Chondrocyte (in vitro differentiated cells): ENCODE measurements at regions not wholly inside any gene's neighbourhood (a gene's known extent, or its start where the extent isn't known, plus 50 kb on each side); places are given as distances from the start of the nearest gene placed in this dataset.

Source experiments
- DNase-seq: peaks from one replicate; pipeline ENCODE4 v3.0.0; 2021; ENCODE audit warnings: mixed read lengths, low spot score
- H3K27ac Mint-ChIP-seq: one replicate; pipeline ENCODE4 v1.8.0; 2021; ENCODE audit warnings: mild to moderate bottlenecking, moderate library complexity, mixed read lengths; ENCODE audit not compliant: unreplicated experiment
- H3K27me3 Mint-ChIP-seq: 2 replicates; pipeline ENCODE4 v1.8.0; 2021; ENCODE audit warnings: low read depth, mixed read lengths
- H3K36me3 Mint-ChIP-seq: 2 replicates; pipeline ENCODE4 v1.8.0; 2021; ENCODE audit warnings: low read depth, mixed read lengths
- H3K4me1 Mint-ChIP-seq: 2 replicates; pipeline ENCODE4 v1.8.0; 2021; ENCODE audit warnings: low read depth, mild to moderate bottlenecking, mixed read lengths
- H3K4me3 Mint-ChIP-seq: one replicate; pipeline ENCODE4 v1.8.0; 2021; ENCODE audit warnings: mild to moderate bottlenecking, moderate library complexity, mixed read lengths; ENCODE audit not compliant: unreplicated experiment
- H3K9me3 Mint-ChIP-seq: 2 replicates; pipeline ENCODE4 v1.8.0; 2021; ENCODE audit warnings: low read depth, mixed read lengths
- TF ChIP-seq, protein P1 (sequence below): fragments of 200-600 bp; sonication (generic); IDR thresholded peaks from 2 replicates; pipeline ENCODE4 v1.5.0; 2021; ENCODE audit warnings: antibody characterized with exemption, mild to moderate bottlenecking, moderate library complexity

DNA sequence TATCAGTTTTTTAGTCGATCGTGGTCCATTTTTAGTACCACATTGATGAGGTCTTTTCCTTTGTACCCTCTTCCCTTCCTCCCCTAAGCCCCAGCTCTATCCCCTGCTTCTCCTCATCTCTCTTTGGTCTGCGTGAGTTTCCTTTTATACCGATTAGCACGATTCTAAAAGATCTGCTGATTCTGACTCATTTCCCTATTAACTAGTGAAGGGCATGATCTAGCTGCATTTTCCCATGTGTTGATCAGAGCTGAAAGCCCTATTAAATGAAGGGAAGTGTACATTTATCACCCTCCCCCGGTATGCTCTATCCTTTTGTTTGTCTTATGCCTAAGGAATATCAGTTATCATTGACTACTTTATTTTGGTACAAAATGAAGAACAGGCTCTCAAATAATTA is 181.7 kb upstream of the NPY2R start:
- H3K27me3 Mint-ChIP-seq: peaks cover 13% of the 10 kb centered on the region
- H3K4me1 Mint-ChIP-seq: no peaks in the 10 kb centered on the region
- no peak overlapping the region for H3K4me3 Mint-ChIP-seq
- H3K9me3 Mint-ChIP-seq: peaks cover under 1% of the 10 kb centered on the region
- no peak overlapping the region for H3K27ac Mint-ChIP-seq
- DNase-seq: no peak
- TF ChIP-seq, protein P1, sequence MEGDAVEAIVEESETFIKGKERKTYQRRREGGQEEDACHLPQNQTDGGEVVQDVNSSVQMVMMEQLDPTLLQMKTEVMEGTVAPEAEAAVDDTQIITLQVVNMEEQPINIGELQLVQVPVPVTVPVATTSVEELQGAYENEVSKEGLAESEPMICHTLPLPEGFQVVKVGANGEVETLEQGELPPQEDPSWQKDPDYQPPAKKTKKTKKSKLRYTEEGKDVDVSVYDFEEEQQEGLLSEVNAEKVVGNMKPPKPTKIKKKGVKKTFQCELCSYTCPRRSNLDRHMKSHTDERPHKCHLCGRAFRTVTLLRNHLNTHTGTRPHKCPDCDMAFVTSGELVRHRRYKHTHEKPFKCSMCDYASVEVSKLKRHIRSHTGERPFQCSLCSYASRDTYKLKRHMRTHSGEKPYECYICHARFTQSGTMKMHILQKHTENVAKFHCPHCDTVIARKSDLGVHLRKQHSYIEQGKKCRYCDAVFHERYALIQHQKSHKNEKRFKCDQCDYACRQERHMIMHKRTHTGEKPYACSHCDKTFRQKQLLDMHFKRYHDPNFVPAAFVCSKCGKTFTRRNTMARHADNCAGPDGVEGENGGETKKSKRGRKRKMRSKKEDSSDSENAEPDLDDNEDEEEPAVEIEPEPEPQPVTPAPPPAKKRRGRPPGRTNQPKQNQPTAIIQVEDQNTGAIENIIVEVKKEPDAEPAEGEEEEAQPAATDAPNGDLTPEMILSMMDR: no peak
- no peaks in the 10 kb centered on the region for H3K36me3 Mint-ChIP-seq

DNA sequence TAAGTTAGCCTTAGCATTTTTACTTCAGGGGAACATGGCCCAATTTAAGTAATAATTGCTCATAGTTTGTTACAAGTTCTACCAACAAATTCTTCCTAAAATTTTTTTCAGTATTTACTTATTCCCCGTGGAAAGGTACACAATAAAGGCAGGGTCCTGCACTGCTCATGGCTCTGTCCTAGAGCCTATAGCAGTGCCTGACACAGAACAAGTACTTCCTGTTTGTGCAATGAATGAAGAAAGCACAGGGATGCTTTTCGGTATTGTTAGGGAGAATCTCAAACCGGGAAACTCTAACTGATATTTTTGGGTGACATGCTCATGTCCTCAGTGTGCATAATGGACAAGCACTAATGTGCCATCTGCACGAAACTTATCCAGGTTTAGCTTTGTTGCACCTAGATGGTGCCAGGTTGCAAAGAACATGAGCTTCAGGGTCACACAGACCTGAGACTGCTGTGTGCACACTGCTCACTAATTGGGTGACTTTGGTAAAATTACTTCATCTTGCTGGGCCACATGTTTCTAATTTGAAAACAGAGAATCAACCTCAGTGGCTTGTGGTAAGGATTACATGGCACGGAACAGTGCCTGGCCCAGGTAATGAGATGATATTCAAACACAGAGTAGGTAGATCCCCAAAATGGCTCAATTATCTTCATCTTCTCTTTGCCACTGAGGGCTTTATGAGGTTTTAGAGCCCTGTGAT is 175.8 kb upstream of the NPY2R start:
- peaks cover 8% of the 10 kb centered on the region for H3K9me3 Mint-ChIP-seq
- no peaks in the 10 kb centered on the region for H3K4me1 Mint-ChIP-seq
- no peak for DNase-seq
- H3K36me3 Mint-ChIP-seq: no peaks in the 10 kb centered on the region
- peaks cover 8% of the 10 kb centered on the region for H3K27me3 Mint-ChIP-seq
- TF ChIP-seq, protein P1: no peak
- no peak overlapping the region for H3K27ac Mint-ChIP-seq
- no peak overlapping the region for H3K4me3 Mint-ChIP-seq

DNA sequence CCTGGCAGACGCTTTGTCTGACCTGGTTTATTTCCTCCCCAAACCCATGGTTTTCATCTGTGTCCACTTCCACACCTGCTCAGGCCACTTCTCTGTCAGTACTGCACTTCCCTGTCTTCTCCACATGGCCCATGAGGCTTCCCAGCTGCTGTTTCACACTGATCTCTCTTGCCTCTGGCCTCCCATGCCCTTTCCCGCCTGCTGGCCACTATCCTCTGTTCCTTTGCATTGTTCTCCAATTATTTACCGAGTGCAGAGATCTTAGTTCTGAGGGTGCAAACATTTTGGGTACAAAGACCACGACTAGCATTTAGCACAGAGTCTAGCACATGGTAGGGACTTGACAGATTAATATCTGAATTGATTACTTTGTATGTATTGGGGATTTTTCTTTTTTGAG is 174.8 kb upstream of the NPY2R start:
- no peaks in the 10 kb centered on the region for H3K36me3 Mint-ChIP-seq
- no peak for DNase-seq
- no peak overlapping the region for H3K4me3 Mint-ChIP-seq
- no peaks in the 10 kb centered on the region for H3K4me1 Mint-ChIP-seq
- H3K9me3 Mint-ChIP-seq: peaks cover 8% of the 10 kb centered on the region
- TF ChIP-seq, protein P1: no peak
- H3K27me3 Mint-ChIP-seq: peaks cover 4% of the 10 kb centered on the region
- H3K27ac Mint-ChIP-seq: no peak overlapping the region

DNA sequence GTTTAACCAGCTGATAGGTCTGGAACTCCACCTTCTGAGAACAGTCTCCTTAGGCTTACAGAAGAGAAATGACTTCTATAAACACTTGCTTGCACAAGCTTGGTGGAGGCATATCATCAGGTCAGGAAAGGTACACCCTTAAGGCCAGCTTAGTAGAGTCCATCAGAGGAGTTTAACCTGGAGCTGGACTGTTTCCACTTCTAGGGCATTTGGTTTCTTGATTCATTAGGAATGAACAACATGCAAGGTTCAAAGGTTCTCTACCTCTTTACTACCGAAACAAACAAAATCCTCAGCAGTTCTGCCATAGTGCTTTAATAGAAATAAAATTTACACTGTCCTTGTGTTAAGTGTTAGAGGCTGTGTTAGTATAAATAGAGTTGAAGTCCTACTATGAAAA is 171.4 kb upstream of the NPY2R start:
- TF ChIP-seq, protein P1: no peak

DNA sequence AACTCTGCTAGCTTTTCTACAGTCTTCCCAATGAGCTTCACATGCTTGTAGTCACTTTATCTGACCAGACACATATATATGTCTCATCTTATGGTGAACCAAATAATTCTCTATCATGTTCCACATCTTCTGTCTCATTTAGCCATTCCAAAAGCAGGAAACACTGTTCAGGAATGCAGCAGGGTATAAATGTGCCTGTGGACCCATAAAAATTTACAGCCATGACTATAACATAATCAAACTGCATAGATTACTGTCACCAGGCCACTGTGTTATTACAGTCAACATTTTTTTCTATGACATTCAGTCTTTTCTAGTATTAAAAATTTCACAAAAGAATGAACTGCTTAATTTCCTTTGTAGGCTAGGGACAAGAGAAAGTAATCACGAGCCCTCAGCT is 170.0 kb upstream of the NPY2R start:
- H3K9me3 Mint-ChIP-seq: peaks cover 8% of the 10 kb centered on the region
- H3K4me3 Mint-ChIP-seq: no peak overlapping the region
- H3K27ac Mint-ChIP-seq: no peak overlapping the region
- H3K36me3 Mint-ChIP-seq: no peaks in the 10 kb centered on the region
- peaks cover 5% of the 10 kb centered on the region for H3K27me3 Mint-ChIP-seq
- DNase-seq: no peak
- TF ChIP-seq, protein P1: no peak
- H3K4me1 Mint-ChIP-seq: no peaks in the 10 kb centered on the region

More for the DNA sequence above, 171.4 kb upstream of the NPY2R start:
- Mint-ChIP-seq H3K27ac (no peak overlapping the region), H3K36me3 (no peaks in the 10 kb centered on the region), H3K9me3 (peaks cover 8% of the 10 kb centered on the region), H3K27me3 (peaks cover 5% of the 10 kb centered on the region), H3K4me3 (no peak overlapping the region), H3K4me1 (no peaks in the 10 kb centered on the region)
- no peak for DNase-seq
